Stomach (tissue), 8 donors: ENCODE measurements at regions not wholly inside any gene's neighbourhood (a gene's known extent, or its start where the extent isn't known, plus 50 kb on each side); places are given as distances from the start of the nearest gene placed in this dataset.

Source experiments
- DNase-seq, 2 donors: peaks; one replicate each; pipeline versions ENCODE4 v3.0.0 to v3.0.0-alpha.2; 2013 to 2019
- H3K27ac ChIP-seq, 5 donors: fragments of 200-600 bp in 4 of 5; sonication (generic) in 4 of 5; one replicate each; pipeline ENCODE4 v1.5.1; 2013 to 2019; ENCODE audit warnings: mild to moderate bottlenecking in 1 of 5, moderate library complexity in 1 of 5
- H3K27me3 ChIP-seq, 3 donors: fragments of 200-600 bp; sonication (generic); one replicate each; pipeline ENCODE4 v1.5.1; 2017 to 2019; ENCODE audit warnings: mixed run types in 1 of 3
- H3K36me3 ChIP-seq, 4 donors: fragments of 200-600 bp; sonication (generic); 1 replicate in 3 of 4; 2 replicates in 1 of 4; pipeline ENCODE4 v1.5.1; 2016 to 2019
- H3K4me1 ChIP-seq, 4 donors: fragments of 200-600 bp; sonication (generic); one replicate each; pipeline ENCODE4 v1.5.1; 2016 to 2019
- H3K4me3 ChIP-seq, 4 donors: fragments of 200-600 bp; sonication (generic) in 3 of 4; one replicate each; pipeline ENCODE4 v1.5.1; 2016 to 2019; ENCODE audit warnings: mild to moderate bottlenecking in 1 of 4
- H3K9me3 ChIP-seq, 4 donors: fragments of 200-600 bp; sonication (generic); one replicate each; pipeline ENCODE4 v1.5.1; 2016 to 2019
- EP300 ChIP-seq: sonication (generic); formaldehyde crosslinking; IDR thresholded peaks from one replicate; pipeline ENCODE4 v1.6.1; 2017; ENCODE audit warnings: antibody characterized with exemption
- POLR2A ChIP-seq, 4 donors: fragments of 450-650 bp; IDR thresholded peaks; one replicate each; pipeline ENCODE4 v1.6.1; 2016; ENCODE audit warnings: antibody characterized with exemption in 4 of 4, control low read depth in 2 of 4, mild to moderate bottlenecking in 1 of 4, moderate library complexity in 1 of 4
- POLR2AphosphoS5 ChIP-seq, 3 donors: sonication (generic); formaldehyde crosslinking; IDR thresholded peaks; one replicate each; pipeline ENCODE4 v1.6.1; 2016; ENCODE audit warnings: antibody characterized with exemption in 3 of 3
- whole genome bisulfite sequencing, 5 donors: extraction: QIAGEN DNeasy Blood & Tissue Kit in 3 of 5; methylation state at CpG; one replicate each; pipeline versions ENCODE4 v1.1.5 to v1.1.7; 2013 to 2018; 5-methylcytosine and 5-hydroxymethylcytosine counted together
- intact Hi-C: fragments of 100-400 bp; cut with DNase I; formaldehyde crosslinking; loops from one replicate; pipeline ENCODE4 v1.15.1; 2023; ENCODE audit warnings: low total_unique reads
- TF ChIP-seq, protein P1 (sequence below), 7 experiments: fragments of 450-650 bp in 4 of 7; fragments of 200-600 bp in 3 of 7; sonication (generic) in 3 of 7; IDR thresholded peaks; one replicate each; pipeline ENCODE4 v1.5.1; 2016 to 2019; ENCODE audit warnings: antibody characterized with exemption in 7 of 7, control low read depth in 2 of 7, mild to moderate bottlenecking in 1 of 7
- donor health status: healthy with polysubstance abuse.
- donor health status: Bipolar disorder and iron deficiency.
- donor health status: healthy.

DNA sequence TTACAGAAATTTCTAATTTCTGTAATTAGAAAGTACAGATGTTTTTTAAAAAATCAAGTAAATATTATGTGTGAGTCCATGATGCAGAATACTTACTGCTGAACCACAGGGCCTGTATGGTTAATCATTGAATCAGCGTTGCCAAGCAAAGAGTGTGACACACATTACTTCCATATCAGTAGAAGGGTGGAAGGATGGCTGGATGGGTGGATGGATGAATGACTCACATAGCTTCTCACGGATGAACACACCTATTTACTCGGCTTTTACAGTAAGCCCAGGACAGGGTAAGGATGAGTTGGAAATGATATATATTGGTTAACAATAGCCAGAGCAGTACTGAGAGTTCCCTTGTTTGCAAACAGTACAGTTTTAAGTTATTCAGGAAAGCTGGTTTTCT, 495.9 kb upstream of the RBFOX1 start:
- Histone ChIP-seq H3K27me3 (no peaks in the 10 kb centered on the region), H3K4me1 (no peaks in the 10 kb centered on the region), H3K36me3 (no peaks in the 10 kb centered on the region), H3K27ac (no peak overlapping the region), H3K4me3 (no peak overlapping the region), H3K9me3 (peaks cover 0 to 27% (median 9%) of the 10 kb centered on the region in 4 donors)
- no peak for TF ChIP-seq POLR2A (IDR thresholded peaks at IDR 0.05)
- TF ChIP-seq, protein P1, sequence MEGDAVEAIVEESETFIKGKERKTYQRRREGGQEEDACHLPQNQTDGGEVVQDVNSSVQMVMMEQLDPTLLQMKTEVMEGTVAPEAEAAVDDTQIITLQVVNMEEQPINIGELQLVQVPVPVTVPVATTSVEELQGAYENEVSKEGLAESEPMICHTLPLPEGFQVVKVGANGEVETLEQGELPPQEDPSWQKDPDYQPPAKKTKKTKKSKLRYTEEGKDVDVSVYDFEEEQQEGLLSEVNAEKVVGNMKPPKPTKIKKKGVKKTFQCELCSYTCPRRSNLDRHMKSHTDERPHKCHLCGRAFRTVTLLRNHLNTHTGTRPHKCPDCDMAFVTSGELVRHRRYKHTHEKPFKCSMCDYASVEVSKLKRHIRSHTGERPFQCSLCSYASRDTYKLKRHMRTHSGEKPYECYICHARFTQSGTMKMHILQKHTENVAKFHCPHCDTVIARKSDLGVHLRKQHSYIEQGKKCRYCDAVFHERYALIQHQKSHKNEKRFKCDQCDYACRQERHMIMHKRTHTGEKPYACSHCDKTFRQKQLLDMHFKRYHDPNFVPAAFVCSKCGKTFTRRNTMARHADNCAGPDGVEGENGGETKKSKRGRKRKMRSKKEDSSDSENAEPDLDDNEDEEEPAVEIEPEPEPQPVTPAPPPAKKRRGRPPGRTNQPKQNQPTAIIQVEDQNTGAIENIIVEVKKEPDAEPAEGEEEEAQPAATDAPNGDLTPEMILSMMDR (IDR thresholded peaks at IDR 0.05) = no peak
- no peak for TF ChIP-seq EP300
- TF ChIP-seq POLR2AphosphoS5 (IDR thresholded peaks at IDR 0.05) = no peak
- DNase-seq = peak in 1 of 2 donors; percentile 4
- intact Hi-C loops = no loop called here
- WGBS, 5 donors = 72 to 79% (median 75%) methylated on average over 3 of the region's 3 CpGs

DNA sequence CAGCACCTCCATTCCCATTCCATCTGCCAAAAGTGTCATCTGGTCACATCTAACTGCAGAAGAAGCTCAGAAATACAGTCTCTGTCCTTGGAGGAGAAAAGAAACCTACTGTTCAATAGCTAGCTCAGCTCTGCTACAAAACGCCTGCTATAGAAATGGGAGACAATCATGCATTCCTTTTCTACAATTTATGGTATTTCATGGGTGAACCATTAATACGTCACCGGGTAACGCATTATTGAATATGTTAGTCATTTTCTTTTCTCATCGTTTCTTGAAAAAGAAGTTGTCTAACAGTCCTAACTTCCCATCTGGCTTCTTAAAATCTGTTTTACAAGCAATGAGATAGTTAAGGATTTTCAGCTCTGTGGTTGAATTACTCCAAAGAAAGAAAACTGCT, 496.7 kb upstream of the RBFOX1 start:
- 81 to 90% (median 87%) methylated on average over 5 of the region's 5 CpGs for WGBS, 5 donors
- intact Hi-C loops = no loop called here
- Histone ChIP-seq H3K27ac (no peak overlapping the region), H3K4me3 (no peak overlapping the region), H3K27me3 (no peaks in the 10 kb centered on the region), H3K36me3 (no peaks in the 10 kb centered on the region), H3K4me1 (no peaks in the 10 kb centered on the region), H3K9me3 (peaks cover 0 to 19% (median 9%) of the 10 kb centered on the region in 4 donors)
- no peak for TF ChIP-seq POLR2A (IDR thresholded peaks at IDR 0.05)
- TF ChIP-seq, protein P1 (IDR thresholded peaks at IDR 0.05) = no peak
- no peak for TF ChIP-seq EP300
- no peak for TF ChIP-seq POLR2AphosphoS5 (IDR thresholded peaks at IDR 0.05)
- DNase-seq = no peak

DNA sequence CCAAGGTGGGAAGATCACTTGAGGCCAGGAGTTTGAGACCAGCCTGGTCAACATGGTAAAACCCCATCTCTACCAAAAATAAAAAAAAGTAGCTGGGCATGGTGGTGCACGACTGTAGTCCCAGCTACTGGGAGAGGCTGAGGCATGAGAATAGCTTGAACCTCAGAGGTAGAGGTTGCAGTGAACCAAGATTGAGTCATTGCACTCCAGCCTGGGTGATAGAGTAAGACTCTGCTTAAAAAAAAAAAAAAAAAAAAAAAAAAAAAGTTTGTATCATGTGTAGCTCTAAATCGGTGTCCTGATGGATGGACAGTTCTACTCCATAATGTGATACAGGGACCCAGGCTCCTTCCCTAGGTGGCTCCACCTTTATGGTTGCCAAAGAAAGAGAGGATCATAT, 497.1 kb upstream of the RBFOX1 start:
- H3K36me3 ChIP-seq = no peaks in the 10 kb centered on the region
- H3K4me3 ChIP-seq = no peak overlapping the region
- intact Hi-C loops = no loop called here
- 80 to 95% (median 87%) methylated on average over 2 of the region's 2 CpGs for WGBS, 5 donors
- no peak overlapping the region for H3K27ac ChIP-seq
- H3K9me3 ChIP-seq = peaks cover 0 to 19% (median 9%) of the 10 kb centered on the region in 4 donors
- no peak for DNase-seq
- no peaks in the 10 kb centered on the region for H3K4me1 ChIP-seq
- H3K27me3 ChIP-seq = no peaks in the 10 kb centered on the region
- TF ChIP-seq POLR2AphosphoS5 (IDR thresholded peaks at IDR 0.05) (no peak), POLR2A (IDR thresholded peaks at IDR 0.05) (no peak)

DNA sequence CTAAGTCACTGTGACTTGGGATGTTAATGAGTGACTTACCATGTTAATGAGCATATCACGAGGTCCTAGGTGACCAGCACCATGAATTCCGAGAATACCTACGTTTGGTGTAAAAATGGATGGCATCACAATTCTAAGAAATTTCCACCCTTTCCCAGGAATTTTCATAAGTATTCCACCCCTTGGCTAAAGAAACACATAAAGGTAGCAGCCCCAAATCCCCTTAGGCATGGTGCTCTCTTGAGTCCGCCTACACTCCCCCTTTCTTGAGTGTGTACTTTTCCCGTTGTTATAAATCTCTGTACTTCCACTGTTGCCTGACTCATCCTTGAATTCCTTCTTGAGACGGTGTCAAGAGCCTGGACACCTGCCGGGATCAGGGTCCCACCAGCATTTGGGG, 504.0 kb upstream of the RBFOX1 start:
- intact Hi-C loops = no loop called here
- no peaks in the 10 kb centered on the region for H3K36me3 ChIP-seq
- H3K27ac ChIP-seq = no peak overlapping the region
- no peak for DNase-seq
- H3K27me3 ChIP-seq = no peaks in the 10 kb centered on the region
- H3K9me3 ChIP-seq = peaks cover 0 to 27% (median 8%) of the 10 kb centered on the region in 4 donors
- H3K4me1 ChIP-seq = no peaks in the 10 kb centered on the region
- no peak overlapping the region for H3K4me3 ChIP-seq
- no peak for TF ChIP-seq POLR2AphosphoS5 (IDR thresholded peaks at IDR 0.05)
- TF ChIP-seq EP300 = no peak
- TF ChIP-seq, protein P1 (IDR thresholded peaks at IDR 0.05) = no peak
- no peak for TF ChIP-seq POLR2A (IDR thresholded peaks at IDR 0.05)
- WGBS, 5 donors = 76 to 90% (median 81%) methylated on average over 7 of the region's 7 CpGs

DNA sequence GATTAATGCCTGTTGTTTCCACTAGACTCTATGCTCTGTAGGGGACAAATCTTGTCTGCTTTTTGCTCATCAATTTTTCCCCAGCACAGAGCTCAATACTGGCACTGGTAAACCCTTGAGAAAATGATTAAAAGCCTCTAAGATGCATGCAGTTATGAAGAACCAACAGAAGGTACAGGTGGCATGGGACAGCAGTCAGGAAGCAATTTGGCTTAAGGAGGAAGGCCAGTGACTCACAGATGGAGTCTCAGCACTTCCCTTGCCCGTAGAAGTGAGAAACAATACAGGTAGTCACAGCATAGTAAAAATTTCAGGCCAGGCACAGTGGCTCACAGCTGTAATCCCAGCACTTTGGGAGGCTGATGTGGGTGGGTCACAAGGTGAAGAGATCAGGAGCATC, 504.7 kb upstream of the RBFOX1 start:
- H3K4me1 ChIP-seq = no peaks in the 10 kb centered on the region
- intact Hi-C loops = no loop called here
- H3K4me3 ChIP-seq = no peak overlapping the region
- 25 to 66% (median 48%) methylated on average over 1 of the region's 1 CpG for WGBS, 5 donors
- H3K27ac ChIP-seq = no peak overlapping the region
- H3K36me3 ChIP-seq = no peaks in the 10 kb centered on the region
- TF ChIP-seq EP300 = no peak
- TF ChIP-seq POLR2A (IDR thresholded peaks at IDR 0.05) = no peak
- TF ChIP-seq POLR2AphosphoS5 (IDR thresholded peaks at IDR 0.05) = no peak
- TF ChIP-seq, protein P1 (IDR thresholded peaks at IDR 0.05) = no peak
- H3K9me3 ChIP-seq = peaks cover 0 to 20% (median 8%) of the 10 kb centered on the region in 4 donors
- DNase-seq = no peak
- no peaks in the 10 kb centered on the region for H3K27me3 ChIP-seq
